ENCODE measurements at regions not wholly inside any gene's neighbourhood (a gene's known extent, or its start where the extent isn't known, plus 50 kb on each side); places are given as distances from the start of the nearest gene placed in this dataset.

GRCh38 chr6:43990627-43991619 lies 136.3 kb downstream of the MRPL14 start (continued):
- peak; percentile 94 for TF ChIP-seq ZNF687 (CRISPR knock-in tag; IDR thresholded peaks at IDR 0.05)
- TF ChIP-seq FOXP4 (CRISPR knock-in tag; IDR thresholded peaks at IDR 0.05), result peak; percentile 100
- TF ChIP-seq PRDM15 (CRISPR knock-in tag; IDR thresholded peaks at IDR 0.05), result no peak; the same call in 1 of the 2 replicates
- TF ChIP-seq ZNF615 (CRISPR knock-in tag; IDR thresholded peaks at IDR 0.05; ENCODE audit: borderline replicate concordance), result no peak
- TF ChIP-seq, protein P1, sequence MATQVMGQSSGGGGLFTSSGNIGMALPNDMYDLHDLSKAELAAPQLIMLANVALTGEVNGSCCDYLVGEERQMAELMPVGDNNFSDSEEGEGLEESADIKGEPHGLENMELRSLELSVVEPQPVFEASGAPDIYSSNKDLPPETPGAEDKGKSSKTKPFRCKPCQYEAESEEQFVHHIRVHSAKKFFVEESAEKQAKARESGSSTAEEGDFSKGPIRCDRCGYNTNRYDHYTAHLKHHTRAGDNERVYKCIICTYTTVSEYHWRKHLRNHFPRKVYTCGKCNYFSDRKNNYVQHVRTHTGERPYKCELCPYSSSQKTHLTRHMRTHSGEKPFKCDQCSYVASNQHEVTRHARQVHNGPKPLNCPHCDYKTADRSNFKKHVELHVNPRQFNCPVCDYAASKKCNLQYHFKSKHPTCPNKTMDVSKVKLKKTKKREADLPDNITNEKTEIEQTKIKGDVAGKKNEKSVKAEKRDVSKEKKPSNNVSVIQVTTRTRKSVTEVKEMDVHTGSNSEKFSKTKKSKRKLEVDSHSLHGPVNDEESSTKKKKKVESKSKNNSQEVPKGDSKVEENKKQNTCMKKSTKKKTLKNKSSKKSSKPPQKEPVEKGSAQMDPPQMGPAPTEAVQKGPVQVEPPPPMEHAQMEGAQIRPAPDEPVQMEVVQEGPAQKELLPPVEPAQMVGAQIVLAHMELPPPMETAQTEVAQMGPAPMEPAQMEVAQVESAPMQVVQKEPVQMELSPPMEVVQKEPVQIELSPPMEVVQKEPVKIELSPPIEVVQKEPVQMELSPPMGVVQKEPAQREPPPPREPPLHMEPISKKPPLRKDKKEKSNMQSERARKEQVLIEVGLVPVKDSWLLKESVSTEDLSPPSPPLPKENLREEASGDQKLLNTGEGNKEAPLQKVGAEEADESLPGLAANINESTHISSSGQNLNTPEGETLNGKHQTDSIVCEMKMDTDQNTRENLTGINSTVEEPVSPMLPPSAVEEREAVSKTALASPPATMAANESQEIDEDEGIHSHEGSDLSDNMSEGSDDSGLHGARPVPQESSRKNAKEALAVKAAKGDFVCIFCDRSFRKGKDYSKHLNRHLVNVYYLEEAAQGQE (IDR thresholded peaks at IDR 0.05; ENCODE audit: borderline replicate concordance in 1 of 2, low read depth in 1 of 2, low read length in 2 of 2), result peak in 1 of 2 experiments; percentile 75; a peak in 1 of 4 replicates
- TF ChIP-seq PITX1 (CRISPR knock-in tag; IDR thresholded peaks at IDR 0.05), result peak; percentile 92
- TF ChIP-seq ZNF3 (CRISPR knock-in tag; IDR thresholded peaks at IDR 0.05), result no peak; the same call in 1 of the 2 replicates
- peak; percentile 89; the same call in 1 of the 2 replicates for TF ChIP-seq DPF2 (CRISPR knock-in tag; IDR thresholded peaks at IDR 0.05; ENCODE audit: borderline replicate concordance, low read depth)
- TF ChIP-seq HNRNPH1 (optimal IDR thresholded peaks at IDR 0.05; ENCODE audit: low read depth, low read length), result no peak
- TF ChIP-seq RFX5 (IDR thresholded peaks at IDR 0.05; ENCODE audit: low read depth, low read length), result no peak
- TF ChIP-seq ZNF558 (CRISPR knock-in tag; IDR thresholded peaks at IDR 0.05; ENCODE audit: borderline replicate concordance), result no peak
- TF ChIP-seq ZNF749 (CRISPR knock-in tag; IDR thresholded peaks at IDR 0.05; ENCODE audit: borderline replicate concordance), result peak; percentile 52; the same call in 1 of the 2 replicates
- TF ChIP-seq RFXANK (CRISPR knock-in tag; IDR thresholded peaks at IDR 0.05), result no peak
- TF ChIP-seq NFE2 (CRISPR knock-in tag; IDR thresholded peaks at IDR 0.05), result no peak
